ENCODE measurements at regions not wholly inside any gene's neighbourhood (a gene's known extent, or its start where the extent isn't known, plus 50 kb on each side); places are given as distances from the start of the nearest gene placed in this dataset.

- no peak overlapping the region for H3K4me3 Mint-ChIP-seq
- Histone ChIP-seq H3K9ac (ENCODE audit: extremely low read depth, insufficient read length, low read length) (no peak overlapping the region), H3K56ac (ENCODE audit: insufficient read length, low read depth, low read length) (no peak overlapping the region), H3K27ac (ENCODE audit: insufficient read length, low read depth, low read length) (no peak overlapping the region), H3K18ac (ENCODE audit: insufficient read length, low read depth, low read length) (no peak overlapping the region), H3K79me2 (ENCODE audit: insufficient read depth, low read length) (no peaks in the 10 kb centered on the region), H2BK20ac (ENCODE audit: low read depth, low read length, poor library complexity, severe bottlenecking) (peak overlapping the region; percentile 91), H2BK5ac (ENCODE audit: insufficient read length, low read length) (no peak overlapping the region), H2BK12ac (ENCODE audit: insufficient read length, low read depth, low read length) (no peak overlapping the region), H3K27me3 (ENCODE audit: insufficient read depth, low read length) (no peaks in the 10 kb centered on the region), H4K5ac (ENCODE audit: insufficient read length, low read depth, low read length) (no peak overlapping the region), H3K23ac (ENCODE audit: insufficient read length, low read depth, low read length) (no peak overlapping the region), H3K23me2 (ENCODE audit: insufficient read length, low read depth, low read length, poor library complexity, severe bottlenecking) (no peaks in the 10 kb centered on the region), H4K91ac (ENCODE audit: insufficient read length, low read depth, low read length) (no peak overlapping the region), H3K4ac (ENCODE audit: low read depth, low read length) (no peak overlapping the region), H2AK5ac (ENCODE audit: insufficient read length, low read length) (no peak overlapping the region), H3K14ac (ENCODE audit: insufficient read depth, low read length) (no peak overlapping the region), H3T11ph (ENCODE audit: low read length) (no peak overlapping the region), H3K9me3 (ENCODE audit: control insufficient read depth, low read depth, low read length) (no peaks in the 10 kb centered on the region), H3K79me1 (ENCODE audit: insufficient read depth, low read depth, low read length, poor library complexity, severe bottlenecking) (no peaks in the 10 kb centered on the region), H2BK120ac (ENCODE audit: low read depth, low read length, poor library complexity, severe bottlenecking) (no peak overlapping the region), H4K20me1 (ENCODE audit: control insufficient read depth, insufficient read depth, insufficient read length) (no peaks in the 10 kb centered on the region), H2BK15ac (ENCODE audit: low read depth, low read length) (no peak overlapping the region), H2AFZ (ENCODE audit: low read length) (no peak overlapping the region), H4K8ac (replicated peaks; ENCODE audit: insufficient read length, low read depth, low read length) (no peak overlapping the region), H3K4me1 (ENCODE audit: insufficient read depth, low read length) (peaks cover 5% of the 10 kb centered on the region; the same call in 1 of the 2 replicates), H3K4me2 (ENCODE audit: insufficient read depth, insufficient read length, low read length) (no peak overlapping the region)
- H3K27me3 Mint-ChIP-seq (ENCODE audit: low read depth), result no peaks in the 10 kb centered on the region
- H3K36me3 Mint-ChIP-seq (ENCODE audit: insufficient read depth in 1 of 3, low read depth in 3 of 3), result peaks cover 2 to 8% (median 5%) of the 10 kb centered on the region in 3 experiments; a peak in 6 of 7 replicates
- DNase-seq, result no peak
- no peak overlapping the region for H3K27ac Mint-ChIP-seq
- H3K9me3 Mint-ChIP-seq, result peaks cover 4 to 5% of the 10 kb centered on the region in 2 experiments; a peak in 4 of 5 replicates
- TF ChIP-seq, protein P1, sequence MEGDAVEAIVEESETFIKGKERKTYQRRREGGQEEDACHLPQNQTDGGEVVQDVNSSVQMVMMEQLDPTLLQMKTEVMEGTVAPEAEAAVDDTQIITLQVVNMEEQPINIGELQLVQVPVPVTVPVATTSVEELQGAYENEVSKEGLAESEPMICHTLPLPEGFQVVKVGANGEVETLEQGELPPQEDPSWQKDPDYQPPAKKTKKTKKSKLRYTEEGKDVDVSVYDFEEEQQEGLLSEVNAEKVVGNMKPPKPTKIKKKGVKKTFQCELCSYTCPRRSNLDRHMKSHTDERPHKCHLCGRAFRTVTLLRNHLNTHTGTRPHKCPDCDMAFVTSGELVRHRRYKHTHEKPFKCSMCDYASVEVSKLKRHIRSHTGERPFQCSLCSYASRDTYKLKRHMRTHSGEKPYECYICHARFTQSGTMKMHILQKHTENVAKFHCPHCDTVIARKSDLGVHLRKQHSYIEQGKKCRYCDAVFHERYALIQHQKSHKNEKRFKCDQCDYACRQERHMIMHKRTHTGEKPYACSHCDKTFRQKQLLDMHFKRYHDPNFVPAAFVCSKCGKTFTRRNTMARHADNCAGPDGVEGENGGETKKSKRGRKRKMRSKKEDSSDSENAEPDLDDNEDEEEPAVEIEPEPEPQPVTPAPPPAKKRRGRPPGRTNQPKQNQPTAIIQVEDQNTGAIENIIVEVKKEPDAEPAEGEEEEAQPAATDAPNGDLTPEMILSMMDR (conservative IDR thresholded peaks at IDR 0.05), result no peak
- H3K4me1 Mint-ChIP-seq, result peaks cover 28 to 41% of the 10 kb centered on the region in 2 experiments
- no CpG with 5 or more reads among the region's 2 CpGs for WGBS (ENCODE audit: extremely low coverage, insufficient read length, low lambda C conversion rate)
Measured at GRCh38 chr13:94764576-94765321, 52.4 kb upstream of the SOX21 start.

All from H9 (cell line).